GM18907 (cell line): ENCODE measurements at regions not wholly inside any gene's neighbourhood (a gene's known extent, or its start where the extent isn't known, plus 50 kb on each side); places are given as distances from the start of the nearest gene placed in this dataset.

Source experiments
- ATAC-seq: cut with Tn5 transposase; IDR thresholded peaks from one replicate; pipeline ENCODE4 v1.9.1; 2021; ENCODE audit warnings: mild to moderate bottlenecking, moderate library complexity; ENCODE audit not compliant: unreplicated experiment

- ATAC-seq = no peak
Measured at GRCh38 chr16:18059577-18059976, 277.0 kb downstream of the NPIPA8 start.

- ATAC-seq = no peak
Measured at GRCh38 chr16:18059089-18059488, 277.4 kb downstream of the NPIPA8 start.

GRCh38 chr16:18055411-18055916 lies 281.1 kb downstream of the NPIPA8 start:
- no peak for ATAC-seq

- no peak for ATAC-seq
Measured at GRCh38 chr16:18050777-18051176, 285.8 kb downstream of the NPIPA8 start.

GRCh38 chr16:18050234-18050633 lies 286.3 kb downstream of the NPIPA8 start:
- ATAC-seq = no peak

GRCh38 chr16:18049547-18050133 lies 286.9 kb downstream of the NPIPA8 start:
- no peak for ATAC-seq

- no peak for ATAC-seq
Measured at GRCh38 chr16:18048853-18049546, 287.5 kb downstream of the NPIPA8 start.

GRCh38 chr16:18047761-18048160 lies 288.8 kb downstream of the NPIPA8 start:
- no peak for ATAC-seq

- ATAC-seq = no peak
Measured at GRCh38 chr16:18045356-18045755, 291.2 kb downstream of the NPIPA8 start.

- no peak for ATAC-seq
Measured at GRCh38 chr16:18041864-18042834, 294.4 kb downstream of the NPIPA8 start.

GRCh38 chr16:18039931-18040330 lies 296.6 kb downstream of the NPIPA8 start:
- no peak for ATAC-seq

- ATAC-seq = no peak
Measured at GRCh38 chr16:18037051-18037450, 299.5 kb downstream of the NPIPA8 start.

GRCh38 chr16:18024611-18025010 lies 311.9 kb downstream of the NPIPA8 start:
- no peak for ATAC-seq

GRCh38 chr16:18018376-18018775 lies 318.2 kb downstream of the NPIPA8 start:
- no peak for ATAC-seq

- no peak for ATAC-seq
Measured at GRCh38 chr16:18013863-18014262, 322.7 kb downstream of the NPIPA8 start.

GRCh38 chr16:18008356-18008755 lies 328.2 kb downstream of the NPIPA8 start:
- no peak for ATAC-seq

GRCh38 chr16:18003033-18003432 lies 333.5 kb downstream of the NPIPA8 start:
- ATAC-seq = no peak

- ATAC-seq = no peak
Measured at GRCh38 chr16:17998996-17999395, 337.5 kb downstream of the NPIPA8 start.

- no peak for ATAC-seq
Measured at GRCh38 chr16:17998550-17998949, 338.0 kb downstream of the NPIPA8 start.

GRCh38 chr16:17994027-17994426 lies 342.5 kb downstream of the NPIPA8 start:
- ATAC-seq = no peak

GRCh38 chr16:17992416-17992815 lies 344.1 kb downstream of the NPIPA8 start:
- no peak for ATAC-seq
